GM23338 (cell line): ENCODE measurements at regions not wholly inside any gene's neighbourhood (a gene's known extent, or its start where the extent isn't known, plus 50 kb on each side); places are given as distances from the start of the nearest gene placed in this dataset.

ENCODE experiments used
- ATAC-seq: fragments of 200-7000 bp; cut with Tn5 transposase; 3 replicates; pipeline ENCODE4 v1.9.1; 2020
- DNase-seq: peaks from one replicate; pipeline ENCODE4 v3.0.0-alpha.2; 2015; ENCODE audit warnings: low spot score
- H2AFZ ChIP-seq: fragments of 200-600 bp; sonication (generic); 2 replicates; pipeline ENCODE4 v1.8.0; 2016; ENCODE audit warnings: antibody characterized with exemption, mild to moderate bottlenecking, moderate library complexity
- H3F3A ChIP-seq: fragments of 200-600 bp; sonication (generic); replicated peaks from 2 replicates; pipeline ENCODE4 v1.8.0; 2017; ENCODE audit warnings: antibody characterized with exemption, mixed run types, low read depth
- H3K27ac ChIP-seq: fragments of 200-600 bp; sonication (generic); 2 replicates; pipeline ENCODE4 v1.6.1; 2016; ENCODE audit warnings: low read depth
- H3K27me3 ChIP-seq: fragments of 200-600 bp; sonication (generic); 2 replicates; pipeline ENCODE4 v1.8.0; 2016; ENCODE audit warnings: mild to moderate bottlenecking, mixed run types, moderate library complexity; ENCODE audit not compliant: insufficient read depth
- H3K36me3 ChIP-seq: fragments of 200-600 bp; sonication (generic); 2 replicates; pipeline ENCODE4 v1.8.0; 2016; ENCODE audit warnings: mild to moderate bottlenecking; ENCODE audit not compliant: insufficient read depth
- H3K4me1 ChIP-seq: fragments of 200-600 bp; sonication (generic); 2 replicates; pipeline ENCODE4 v1.8.0; 2016; ENCODE audit warnings: mild to moderate bottlenecking, moderate library complexity; ENCODE audit not compliant: insufficient read depth
- H3K4me2 ChIP-seq: fragments of 200-600 bp; sonication (generic); 2 replicates; pipeline ENCODE4 v1.7.1; 2017; ENCODE audit warnings: mixed run types
- H3K4me3 ChIP-seq: fragments of 200-600 bp; sonication (generic); 2 replicates; pipeline ENCODE4 v1.6.1; 2016; ENCODE audit warnings: mixed run types
- H3K79me2 ChIP-seq: fragments of 200-600 bp; sonication (generic); replicated peaks from 2 replicates; pipeline ENCODE4 v1.8.0; 2017; ENCODE audit warnings: mild to moderate bottlenecking; ENCODE audit not compliant: insufficient read depth
- H3K9me2 ChIP-seq: fragments of 200-600 bp; sonication (generic); 2 replicates; pipeline ENCODE4 v1.8.0; 2017; ENCODE audit not compliant: insufficient read depth
- H4K20me1 ChIP-seq: fragments of 200-600 bp; sonication (generic); replicated peaks from 2 replicates; pipeline ENCODE4 v1.8.0; 2017; ENCODE audit warnings: mild to moderate bottlenecking; ENCODE audit not compliant: insufficient read depth
- H3K27ac Mint-ChIP-seq: 2 replicates; pipeline ENCODE4 v1.8.0; 2020; ENCODE audit warnings: inconsistent platforms, mild to moderate bottlenecking, moderate library complexity, mixed read lengths
- H3K27me3 Mint-ChIP-seq: 3 replicates; pipeline ENCODE4 v1.8.0; 2022; ENCODE audit warnings: low read depth, mild to moderate bottlenecking, moderate library complexity, mixed read lengths, inconsistent platforms; ENCODE audit not compliant: insufficient read depth, poor library complexity
- H3K36me3 Mint-ChIP-seq: 3 replicates; pipeline ENCODE4 v1.8.0; 2021; ENCODE audit warnings: low read depth, mild to moderate bottlenecking, inconsistent platforms, moderate library complexity, mixed read lengths
- H3K4me1 Mint-ChIP-seq: 3 replicates; pipeline ENCODE4 v1.8.0; 2020; ENCODE audit warnings: mild to moderate bottlenecking, inconsistent platforms, mixed read lengths
- H3K4me3 Mint-ChIP-seq: 3 replicates; pipeline ENCODE4 v1.8.0; 2021; ENCODE audit warnings: moderate library complexity, mild to moderate bottlenecking, inconsistent platforms, mixed read lengths
- H3K9me3 Mint-ChIP-seq: 3 replicates; pipeline ENCODE4 v1.8.0; 2020; ENCODE audit warnings: moderate library complexity, mild to moderate bottlenecking, inconsistent platforms, mixed read lengths
- CREB1 ChIP-seq: fragments of 250-450 bp; sonication (Bioruptor Pico); IDR thresholded peaks from 2 replicates; pipeline ENCODE4 v1.5.0; 2020; ENCODE audit warnings: low read depth, mild to moderate bottlenecking, moderate library complexity
- CTCF ChIP-seq, 2 experiments: fragments of 200-600 bp in 1 of 2; sonication (generic) in 1 of 2; conservative IDR thresholded peaks; 2 replicates each; pipeline versions ENCODE4 v1.5.1 to v1.6.1; 2016 to 2017; ENCODE audit warnings: antibody characterized with exemption in 2 of 2, low read depth in 2 of 2, mild to moderate bottlenecking in 2 of 2, moderate library complexity in 1 of 2
- JUNB ChIP-seq: IDR thresholded peaks from one replicate; pipeline ENCODE4 v1.6.1; 2016; ENCODE audit warnings: antibody characterized with exemption; ENCODE audit not compliant: unreplicated experiment
- REST ChIP-seq: IDR thresholded peaks from one replicate; pipeline ENCODE4 v1.6.1; 2018; ENCODE audit warnings: antibody characterized with exemption; ENCODE audit not compliant: unreplicated experiment
- ZNF114 ChIP-seq: fragments of 250-450 bp; sonication (Bioruptor Pico); IDR thresholded peaks from 2 replicates; pipeline ENCODE4 v1.5.0; 2020; ENCODE audit warnings: mild to moderate bottlenecking, moderate library complexity

GRCh38 chr14:44576356-44576755 lies 69.3 kb upstream of the FSCB start (continued):
- TF ChIP-seq CTCF (conservative IDR thresholded peaks at IDR 0.05; ENCODE audit: low read depth in 2 of 2) (no peak), JUNB (no peak), CREB1 (CRISPR knock-in tag) (no peak)

GRCh38 chr14:44567997-44568396 lies 60.9 kb upstream of the FSCB start:
- Histone ChIP-seq H3K9me2 (peaks cover 3% of the 10 kb centered on the region; the same call in 1 of the 2 replicates), H3F3A (no peaks in the 10 kb centered on the region), H2AFZ (peak overlapping the region; percentile 40; the same call in 1 of the 2 replicates), H4K20me1 (no peaks in the 10 kb centered on the region), H3K4me3 (no peak overlapping the region), H3K27me3 (no peaks in the 10 kb centered on the region), H3K36me3 (no peaks in the 10 kb centered on the region), H3K4me2 (no peak overlapping the region), H3K4me1 (no peaks in the 10 kb centered on the region), H3K27ac (no peak overlapping the region), H3K79me2 (no peaks in the 10 kb centered on the region)
- Mint-ChIP-seq H3K27me3 (no peaks in the 10 kb centered on the region), H3K36me3 (no peaks in the 10 kb centered on the region; the same call in 2 of the 3 replicates), H3K27ac (no peak overlapping the region), H3K4me1 (no peaks in the 10 kb centered on the region), H3K9me3 (peaks cover 12% of the 10 kb centered on the region; the same call in 2 of the 3 replicates), H3K4me3 (no peak overlapping the region)
- DNase-seq (no peak), ATAC-seq (no peak)
- TF ChIP-seq ZNF114 (CRISPR knock-in tag) (no peak), CTCF (conservative IDR thresholded peaks at IDR 0.05; ENCODE audit: low read depth in 2 of 2) (0 out of 4 replicates have a peak, but pooled peaks of 1 of the 2 experiments have one; percentile 21), REST (no peak)
